Stimulated activated CD8-positive, alpha-beta memory T cell treated with anti-CD3 and anti-CD28 coated beads, Interleukin-15, amount 100 ng/mL, for 4 hours (primary cell): ENCODE measurements at regions not wholly inside any gene's neighbourhood (a gene's known extent, or its start where the extent isn't known, plus 50 kb on each side); places are given as distances from the start of the nearest gene placed in this dataset.

Experiments
- DNase-seq, 2 donors: peaks; one replicate each; pipeline ENCODE4 v3.0.0-alpha.2; 2020; ENCODE audit warnings: low read depth in 2 of 2

- DNase-seq, result no peak
Observed at GRCh38 chr13:22092791-22093560, 422.1 kb downstream of the FGF9 start.

- no peak for DNase-seq
Observed at GRCh38 chr13:22095794-22096193, 424.9 kb downstream of the FGF9 start.

- no peak for DNase-seq
Observed at GRCh38 chr13:22099585-22099984, 428.7 kb downstream of the FGF9 start.

- DNase-seq, result no peak
Observed at GRCh38 chr13:22102271-22102670, 431.4 kb downstream of the FGF9 start.

GRCh38 chr13:22103046-22104027 is 432.5 kb downstream of the FGF9 start:
- no peak for DNase-seq

GRCh38 chr13:22106058-22106457 is 435.2 kb downstream of the FGF9 start:
- DNase-seq, result no peak

GRCh38 chr13:22107549-22107948 is 436.7 kb downstream of the FGF9 start:
- DNase-seq, result no peak

- no peak for DNase-seq
Observed at GRCh38 chr13:22108283-22108942, 437.5 kb downstream of the FGF9 start.

GRCh38 chr13:22108979-22109378 is 438.1 kb downstream of the FGF9 start:
- DNase-seq, result no peak

- DNase-seq, result no peak
Observed at GRCh38 chr13:22110368-22110767, 439.5 kb downstream of the FGF9 start.

GRCh38 chr13:22111152-22111783 is 440.4 kb downstream of the FGF9 start:
- DNase-seq, result no peak

- no peak for DNase-seq
Observed at GRCh38 chr13:22111961-22112360, 441.1 kb downstream of the FGF9 start.

- DNase-seq, result no peak
Observed at GRCh38 chr13:22112956-22113745, 442.3 kb downstream of the FGF9 start.

GRCh38 chr13:22114630-22115311 is 443.9 kb downstream of the FGF9 start:
- DNase-seq, result peak in 1 of 2 donors; percentile 18

- no peak for DNase-seq
Observed at GRCh38 chr13:22118158-22118557, 447.3 kb downstream of the FGF9 start.

GRCh38 chr13:22120646-22121045 is 449.8 kb downstream of the FGF9 start:
- no peak for DNase-seq

- DNase-seq, result no peak
Observed at GRCh38 chr13:22121146-22121739, 450.4 kb downstream of the FGF9 start.

- no peak for DNase-seq
Observed at GRCh38 chr13:22126433-22127021, 455.7 kb downstream of the FGF9 start.
